ENCODE measurements at regions not wholly inside any gene's neighbourhood (a gene's known extent, or its start where the extent isn't known, plus 50 kb on each side); places are given as distances from the start of the nearest gene placed in this dataset.

DNA sequence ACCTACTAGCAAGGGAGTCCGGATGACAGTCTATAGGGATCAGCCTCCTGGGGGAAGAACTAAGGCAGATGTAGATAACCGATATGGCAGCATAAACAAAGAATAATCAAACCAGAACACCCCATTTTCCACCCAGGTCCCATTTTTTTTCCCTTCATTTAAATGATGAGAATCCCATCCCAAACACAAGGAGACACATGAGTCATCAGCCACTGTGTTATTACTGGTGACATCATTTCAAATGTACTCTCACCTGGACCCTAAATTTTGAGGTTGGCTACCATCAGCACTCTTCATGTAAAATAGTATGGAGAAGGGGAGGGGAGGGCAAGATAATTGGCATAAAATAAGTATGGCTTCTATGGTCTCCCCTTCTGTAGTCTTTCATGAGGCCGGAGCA is 108.9 kb upstream of the GUCA2B start:
- H3K4me2 ChIP-seq = no peak overlapping the region
- DNase-seq = no peak
- no peak overlapping the region; a peak in 1 of 4 replicates for H3K27ac ChIP-seq (ENCODE audit: low read depth in 2 of 2, low read length in 1 of 2)
- H3K9me3 ChIP-seq = no peaks in the 10 kb centered on the region
- H2AFZ ChIP-seq (ENCODE audit: low read depth) = no peak overlapping the region
- H3K79me2 ChIP-seq (ENCODE audit: insufficient read depth) = no peaks in the 10 kb centered on the region
- no peaks in the 10 kb centered on the region for H3K36me3 ChIP-seq (replicated peaks in 1 of 2; ENCODE audit: control insufficient read depth in 1 of 2, insufficient read depth in 2 of 2, low read length in 1 of 2)
- H3K27me3 ChIP-seq (ENCODE audit: insufficient read depth) = no peaks in the 10 kb centered on the region
- no peaks in the 10 kb centered on the region for H4K20me1 ChIP-seq (ENCODE audit: insufficient read depth)
- H3K9ac ChIP-seq = no peak overlapping the region
- no peaks in the 10 kb centered on the region for H3K9me2 ChIP-seq
- H3K4me3 ChIP-seq (ENCODE audit: low read depth in 2 of 2, low read length in 1 of 2) = no peak overlapping the region
- H3K4me1 ChIP-seq (ENCODE audit: control insufficient read depth in 1 of 2, insufficient read depth in 2 of 2, low read depth in 1 of 2, low read length in 1 of 2) = peaks cover 0 to 16% of the 10 kb centered on the region in 2 experiments; a peak in 2 of 4 replicates
- 70% methylated on average over 3 of the region's 3 CpGs for WGBS (ENCODE audit: low lambda C conversion rate)
- no peak for TF ChIP-seq TAF1 (IDR thresholded peaks at IDR 0.05; ENCODE audit: borderline replicate concordance, low read depth, low read length)
- no peak for TF ChIP-seq NFIC (IDR thresholded peaks at IDR 0.05; ENCODE audit: borderline replicate concordance)
- TF ChIP-seq TEAD4 (IDR thresholded peaks at IDR 0.05; ENCODE audit: borderline replicate concordance, insufficient read depth) = no peak
- no peak for TF ChIP-seq RFX5 (IDR thresholded peaks at IDR 0.05; ENCODE audit: low read length)
- no peak for TF ChIP-seq RXRA (IDR thresholded peaks at IDR 0.05; ENCODE audit: borderline replicate concordance, low read depth)
- no peak for TF ChIP-seq MXI1 (IDR thresholded peaks at IDR 0.05; ENCODE audit: low read depth, low read length)
- no peak for TF ChIP-seq CHD2 (IDR thresholded peaks at IDR 0.05; ENCODE audit: low read length, partially characterized antibody)
- no peak for TF ChIP-seq GABPA (IDR thresholded peaks at IDR 0.05; ENCODE audit: low read depth)
- no peak for TF ChIP-seq JUND (IDR thresholded peaks at IDR 0.05)
- TF ChIP-seq, protein P1, sequence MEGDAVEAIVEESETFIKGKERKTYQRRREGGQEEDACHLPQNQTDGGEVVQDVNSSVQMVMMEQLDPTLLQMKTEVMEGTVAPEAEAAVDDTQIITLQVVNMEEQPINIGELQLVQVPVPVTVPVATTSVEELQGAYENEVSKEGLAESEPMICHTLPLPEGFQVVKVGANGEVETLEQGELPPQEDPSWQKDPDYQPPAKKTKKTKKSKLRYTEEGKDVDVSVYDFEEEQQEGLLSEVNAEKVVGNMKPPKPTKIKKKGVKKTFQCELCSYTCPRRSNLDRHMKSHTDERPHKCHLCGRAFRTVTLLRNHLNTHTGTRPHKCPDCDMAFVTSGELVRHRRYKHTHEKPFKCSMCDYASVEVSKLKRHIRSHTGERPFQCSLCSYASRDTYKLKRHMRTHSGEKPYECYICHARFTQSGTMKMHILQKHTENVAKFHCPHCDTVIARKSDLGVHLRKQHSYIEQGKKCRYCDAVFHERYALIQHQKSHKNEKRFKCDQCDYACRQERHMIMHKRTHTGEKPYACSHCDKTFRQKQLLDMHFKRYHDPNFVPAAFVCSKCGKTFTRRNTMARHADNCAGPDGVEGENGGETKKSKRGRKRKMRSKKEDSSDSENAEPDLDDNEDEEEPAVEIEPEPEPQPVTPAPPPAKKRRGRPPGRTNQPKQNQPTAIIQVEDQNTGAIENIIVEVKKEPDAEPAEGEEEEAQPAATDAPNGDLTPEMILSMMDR (IDR thresholded peaks at IDR 0.05) = no peak
- no peak for TF ChIP-seq FOXM1 (IDR thresholded peaks at IDR 0.05; ENCODE audit: low read depth)
- no peak for TF ChIP-seq RCOR1 (IDR thresholded peaks at IDR 0.05; ENCODE audit: low read length)
- POLR2A ChIA-PET = no interaction called here
- no peaks in the 10 kb centered on the region for H3F3A ChIP-seq (replicated peaks; ENCODE audit: insufficient read depth)
- CTCF ChIA-PET = interaction anchor here (1.6 kb wide), 1 partner anchor 9 kb away, joined by 3 read pairs; no protein-coding TSS in a partner anchor

DNA sequence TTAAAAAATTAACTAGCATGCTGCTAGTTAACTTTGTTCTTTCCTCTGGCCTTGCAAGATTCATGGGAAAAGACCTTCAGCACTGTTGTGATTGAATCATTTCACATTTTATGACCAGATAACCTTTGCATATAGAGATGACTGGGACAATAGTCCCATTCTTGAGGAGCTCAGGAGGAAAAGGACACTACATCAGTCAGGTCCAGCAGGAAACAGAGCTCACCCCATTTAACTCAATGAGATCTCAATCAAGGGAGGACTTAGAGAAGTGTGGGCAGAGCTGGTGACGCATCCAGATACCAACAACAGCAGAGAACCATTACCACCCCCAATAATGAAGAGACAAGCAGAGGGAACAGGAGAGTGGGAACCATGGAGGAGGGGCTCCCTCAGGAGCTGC is 109.4 kb upstream of the GUCA2B start:
- TF ChIP-seq NFIC (IDR thresholded peaks at IDR 0.05; ENCODE audit: borderline replicate concordance) (no peak), RAD21 (IDR thresholded peaks at IDR 0.05; ENCODE audit: low read length) (no peak), POLR2AphosphoS5 (IDR thresholded peaks at IDR 0.05; ENCODE audit: low read depth, low read length) (no peak), MXI1 (IDR thresholded peaks at IDR 0.05; ENCODE audit: low read depth, low read length) (no peak), TCF12 (IDR thresholded peaks at IDR 0.05) (no peak), FOXJ3 (CRISPR knock-in tag; IDR thresholded peaks at IDR 0.05) (no peak), CHD2 (IDR thresholded peaks at IDR 0.05; ENCODE audit: low read length, partially characterized antibody) (no peak), TEAD4 (IDR thresholded peaks at IDR 0.05; ENCODE audit: borderline replicate concordance, insufficient read depth) (no peak), GABPA (IDR thresholded peaks at IDR 0.05; ENCODE audit: low read depth) (no peak)
- TF ChIP-seq, protein P2, sequence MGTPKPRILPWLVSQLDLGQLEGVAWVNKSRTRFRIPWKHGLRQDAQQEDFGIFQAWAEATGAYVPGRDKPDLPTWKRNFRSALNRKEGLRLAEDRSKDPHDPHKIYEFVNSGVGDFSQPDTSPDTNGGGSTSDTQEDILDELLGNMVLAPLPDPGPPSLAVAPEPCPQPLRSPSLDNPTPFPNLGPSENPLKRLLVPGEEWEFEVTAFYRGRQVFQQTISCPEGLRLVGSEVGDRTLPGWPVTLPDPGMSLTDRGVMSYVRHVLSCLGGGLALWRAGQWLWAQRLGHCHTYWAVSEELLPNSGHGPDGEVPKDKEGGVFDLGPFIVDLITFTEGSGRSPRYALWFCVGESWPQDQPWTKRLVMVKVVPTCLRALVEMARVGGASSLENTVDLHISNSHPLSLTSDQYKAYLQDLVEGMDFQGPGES (IDR thresholded peaks at IDR 0.05; ENCODE audit: low read depth, low read length) = no peak
- TF ChIP-seq, protein P3, sequence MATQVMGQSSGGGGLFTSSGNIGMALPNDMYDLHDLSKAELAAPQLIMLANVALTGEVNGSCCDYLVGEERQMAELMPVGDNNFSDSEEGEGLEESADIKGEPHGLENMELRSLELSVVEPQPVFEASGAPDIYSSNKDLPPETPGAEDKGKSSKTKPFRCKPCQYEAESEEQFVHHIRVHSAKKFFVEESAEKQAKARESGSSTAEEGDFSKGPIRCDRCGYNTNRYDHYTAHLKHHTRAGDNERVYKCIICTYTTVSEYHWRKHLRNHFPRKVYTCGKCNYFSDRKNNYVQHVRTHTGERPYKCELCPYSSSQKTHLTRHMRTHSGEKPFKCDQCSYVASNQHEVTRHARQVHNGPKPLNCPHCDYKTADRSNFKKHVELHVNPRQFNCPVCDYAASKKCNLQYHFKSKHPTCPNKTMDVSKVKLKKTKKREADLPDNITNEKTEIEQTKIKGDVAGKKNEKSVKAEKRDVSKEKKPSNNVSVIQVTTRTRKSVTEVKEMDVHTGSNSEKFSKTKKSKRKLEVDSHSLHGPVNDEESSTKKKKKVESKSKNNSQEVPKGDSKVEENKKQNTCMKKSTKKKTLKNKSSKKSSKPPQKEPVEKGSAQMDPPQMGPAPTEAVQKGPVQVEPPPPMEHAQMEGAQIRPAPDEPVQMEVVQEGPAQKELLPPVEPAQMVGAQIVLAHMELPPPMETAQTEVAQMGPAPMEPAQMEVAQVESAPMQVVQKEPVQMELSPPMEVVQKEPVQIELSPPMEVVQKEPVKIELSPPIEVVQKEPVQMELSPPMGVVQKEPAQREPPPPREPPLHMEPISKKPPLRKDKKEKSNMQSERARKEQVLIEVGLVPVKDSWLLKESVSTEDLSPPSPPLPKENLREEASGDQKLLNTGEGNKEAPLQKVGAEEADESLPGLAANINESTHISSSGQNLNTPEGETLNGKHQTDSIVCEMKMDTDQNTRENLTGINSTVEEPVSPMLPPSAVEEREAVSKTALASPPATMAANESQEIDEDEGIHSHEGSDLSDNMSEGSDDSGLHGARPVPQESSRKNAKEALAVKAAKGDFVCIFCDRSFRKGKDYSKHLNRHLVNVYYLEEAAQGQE (IDR thresholded peaks at IDR 0.05; ENCODE audit: low read depth, low read length) = no peak
- no peak for DNase-seq
- Histone ChIP-seq H3K4me3 (ENCODE audit: low read depth in 2 of 2, low read length in 1 of 2) (no peak overlapping the region), H3K27ac (ENCODE audit: low read depth in 2 of 2, low read length in 1 of 2) (peak overlapping the region in 1 of 2 experiments; percentile 39; a peak in 1 of 4 replicates), H3K36me3 (replicated peaks in 1 of 2; ENCODE audit: control insufficient read depth in 1 of 2, insufficient read depth in 2 of 2, low read length in 1 of 2) (no peaks in the 10 kb centered on the region), H3K9me2 (no peaks in the 10 kb centered on the region), H2AFZ (ENCODE audit: low read depth) (no peak overlapping the region), H3K4me2 (no peak overlapping the region), H3K9ac (no peak overlapping the region), H3K4me1 (ENCODE audit: control insufficient read depth in 1 of 2, insufficient read depth in 2 of 2, low read depth in 1 of 2, low read length in 1 of 2) (peaks cover 0 to 16% of the 10 kb centered on the region in 2 experiments; a peak in 2 of 4 replicates), H3K9me3 (no peaks in the 10 kb centered on the region), H4K20me1 (ENCODE audit: insufficient read depth) (no peaks in the 10 kb centered on the region), H3K79me2 (ENCODE audit: insufficient read depth) (no peaks in the 10 kb centered on the region), H3K27me3 (ENCODE audit: insufficient read depth) (no peaks in the 10 kb centered on the region), H3F3A (replicated peaks; ENCODE audit: insufficient read depth) (no peaks in the 10 kb centered on the region)
- POLR2A ChIA-PET = no interaction called here
- CTCF ChIA-PET = interaction anchor here (1.6 kb wide), 1 partner anchor 9 kb away, joined by 3 read pairs; no protein-coding TSS in a partner anchor
- WGBS (ENCODE audit: low lambda C conversion rate) = 80% methylated on average over 1 of the region's 1 CpG
